Adrenal gland (tissue), 5 donors: ENCODE measurements at regions not wholly inside any gene's neighbourhood (a gene's known extent, or its start where the extent isn't known, plus 50 kb on each side); places are given as distances from the start of the nearest gene placed in this dataset.

Experiments used
- POLR2A ChIP-seq, 2 donors: fragments of 450-650 bp; IDR thresholded peaks; one replicate each; pipeline ENCODE4 v1.6.1; 2017; ENCODE audit warnings: antibody characterized with exemption in 2 of 2, mild to moderate bottlenecking in 2 of 2, moderate library complexity in 1 of 2
- TF ChIP-seq, protein P1 (sequence below), 6 experiments: fragments of 450-650 bp in 4 of 6; fragments of 200-600 bp in 2 of 6; sonication (generic) in 1 of 6; IDR thresholded peaks; 1 replicate in 5 of 6; 2 replicates in 1 of 6; pipeline versions ENCODE4 v1.5.1 to v1.8.0; 2016 to 2021; ENCODE audit warnings: antibody characterized with exemption in 6 of 6, mild to moderate bottlenecking in 2 of 6, moderate library complexity in 1 of 6
- donor health status: DM: no; HTN: no; CAD: no.

DNA sequence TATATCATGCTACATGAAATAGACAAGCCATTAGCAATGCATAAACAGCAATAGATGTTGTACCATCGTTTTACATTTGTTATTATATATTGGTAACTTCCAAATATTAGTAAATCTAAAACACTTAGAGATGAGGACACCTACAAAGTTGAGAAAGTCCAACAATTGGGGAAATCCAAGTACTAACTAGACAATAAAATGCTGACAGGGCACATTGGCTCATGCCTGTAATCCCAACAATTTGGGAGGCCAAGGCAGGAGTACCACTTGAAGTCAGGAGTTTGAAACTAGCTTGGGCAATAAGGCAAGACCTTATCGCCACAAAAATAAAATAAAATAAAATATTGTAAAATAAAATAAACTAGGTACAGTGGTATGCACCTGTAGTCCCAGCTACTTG, 1023.1 kb downstream of the SUCLG1 start:
- TF ChIP-seq, protein P1, sequence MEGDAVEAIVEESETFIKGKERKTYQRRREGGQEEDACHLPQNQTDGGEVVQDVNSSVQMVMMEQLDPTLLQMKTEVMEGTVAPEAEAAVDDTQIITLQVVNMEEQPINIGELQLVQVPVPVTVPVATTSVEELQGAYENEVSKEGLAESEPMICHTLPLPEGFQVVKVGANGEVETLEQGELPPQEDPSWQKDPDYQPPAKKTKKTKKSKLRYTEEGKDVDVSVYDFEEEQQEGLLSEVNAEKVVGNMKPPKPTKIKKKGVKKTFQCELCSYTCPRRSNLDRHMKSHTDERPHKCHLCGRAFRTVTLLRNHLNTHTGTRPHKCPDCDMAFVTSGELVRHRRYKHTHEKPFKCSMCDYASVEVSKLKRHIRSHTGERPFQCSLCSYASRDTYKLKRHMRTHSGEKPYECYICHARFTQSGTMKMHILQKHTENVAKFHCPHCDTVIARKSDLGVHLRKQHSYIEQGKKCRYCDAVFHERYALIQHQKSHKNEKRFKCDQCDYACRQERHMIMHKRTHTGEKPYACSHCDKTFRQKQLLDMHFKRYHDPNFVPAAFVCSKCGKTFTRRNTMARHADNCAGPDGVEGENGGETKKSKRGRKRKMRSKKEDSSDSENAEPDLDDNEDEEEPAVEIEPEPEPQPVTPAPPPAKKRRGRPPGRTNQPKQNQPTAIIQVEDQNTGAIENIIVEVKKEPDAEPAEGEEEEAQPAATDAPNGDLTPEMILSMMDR (IDR thresholded peaks at IDR 0.05), result no peak
- TF ChIP-seq POLR2A (IDR thresholded peaks at IDR 0.05), result no peak
